ENCODE measurements at regions not wholly inside any gene's neighbourhood (a gene's known extent, or its start where the extent isn't known, plus 50 kb on each side); places are given as distances from the start of the nearest gene placed in this dataset.

- H3K4me3 ChIP-seq (ENCODE audit: low read depth, low read length): no peak overlapping the region
- DNase-seq (ENCODE audit: low read depth): no peak
- TF ChIP-seq CTCF (conservative IDR thresholded peaks at IDR 0.05; ENCODE audit: low read depth, low read length): no peak
These were observed 1127.8 kb upstream of the PRKX start for GRCh38 chrX:4841216-4841745.

- H3K4me3 ChIP-seq (ENCODE audit: low read depth, low read length): no peak overlapping the region
- no peak for TF ChIP-seq CTCF (conservative IDR thresholded peaks at IDR 0.05; ENCODE audit: low read depth, low read length)
- no peak for DNase-seq (ENCODE audit: low read depth)
These were observed 1118.1 kb upstream of the PRKX start for GRCh38 chrX:4831574-4831973.

DNA sequence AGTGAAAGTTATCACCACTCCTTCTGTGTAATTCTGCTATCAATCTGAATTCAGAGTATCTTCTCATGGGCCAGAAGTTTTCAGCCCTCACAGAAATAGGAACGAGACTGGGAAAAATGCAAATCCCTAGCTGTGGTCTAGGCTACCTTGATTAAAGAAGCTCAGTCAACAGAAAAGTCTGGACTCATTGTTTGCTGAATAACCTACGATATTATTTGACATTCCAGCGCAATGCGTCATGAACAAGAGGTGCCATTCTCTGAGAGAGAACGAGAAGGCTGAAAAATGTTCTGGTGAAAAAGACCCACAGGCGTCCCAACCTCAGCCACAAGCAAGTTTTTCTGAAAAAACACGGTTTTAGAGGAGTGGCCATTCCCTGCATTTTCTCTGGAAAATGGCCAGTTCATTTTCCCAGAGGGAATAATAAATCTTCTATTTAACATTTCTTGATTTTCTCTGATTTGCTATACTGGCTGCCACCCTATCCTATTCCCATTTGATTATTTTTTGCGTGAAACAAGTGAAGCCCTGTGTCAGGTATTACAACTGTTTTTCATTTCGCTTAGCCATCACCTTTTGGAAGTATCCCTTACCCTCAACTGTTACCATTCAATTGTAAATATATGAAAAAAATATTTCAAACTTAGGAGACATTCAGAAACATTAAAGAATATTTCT is 1117.6 kb upstream of the PRKX start:
- no peak for TF ChIP-seq CTCF (conservative IDR thresholded peaks at IDR 0.05; ENCODE audit: low read depth, low read length)
- H3K4me3 ChIP-seq (ENCODE audit: low read depth, low read length): no peak overlapping the region
- no peak for DNase-seq (ENCODE audit: low read depth)

DNA sequence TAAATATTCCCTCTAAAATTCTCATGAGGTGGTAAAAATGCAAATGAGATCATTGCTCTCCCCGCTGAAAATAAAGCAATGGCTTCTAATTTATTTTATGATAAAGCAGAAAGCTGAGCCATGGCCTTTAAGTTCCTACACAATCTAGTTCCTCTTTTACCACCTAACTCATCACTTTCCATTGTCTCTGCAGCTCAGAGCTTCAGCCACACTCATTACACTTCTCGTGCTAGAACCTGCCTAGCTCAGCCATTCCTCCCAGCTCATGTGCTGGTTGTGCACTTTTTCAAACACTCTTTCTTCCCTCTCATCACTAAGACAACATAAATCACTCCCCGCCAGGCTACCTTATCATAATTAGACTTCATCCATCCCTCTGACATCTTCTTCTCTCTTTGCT is 1112.1 kb upstream of the PRKX start:
- no peak for DNase-seq (ENCODE audit: low read depth)
- no peak overlapping the region for H3K4me3 ChIP-seq (ENCODE audit: low read depth, low read length)
- TF ChIP-seq CTCF (conservative IDR thresholded peaks at IDR 0.05; ENCODE audit: low read depth, low read length): no peak

GRCh38 chrX:4809571-4809970 is 1096.1 kb upstream of the PRKX start:
- TF ChIP-seq CTCF (conservative IDR thresholded peaks at IDR 0.05; ENCODE audit: low read depth, low read length): no peak
- no peak for DNase-seq (ENCODE audit: low read depth)
- H3K4me3 ChIP-seq (ENCODE audit: low read depth, low read length): no peak overlapping the region

- H3K4me3 ChIP-seq (ENCODE audit: low read depth, low read length): no peak overlapping the region
- DNase-seq (ENCODE audit: low read depth): no peak
- no peak for TF ChIP-seq CTCF (conservative IDR thresholded peaks at IDR 0.05; ENCODE audit: low read depth, low read length)
These were observed 1092.1 kb upstream of the PRKX start for GRCh38 chrX:4805502-4805901.

DNA sequence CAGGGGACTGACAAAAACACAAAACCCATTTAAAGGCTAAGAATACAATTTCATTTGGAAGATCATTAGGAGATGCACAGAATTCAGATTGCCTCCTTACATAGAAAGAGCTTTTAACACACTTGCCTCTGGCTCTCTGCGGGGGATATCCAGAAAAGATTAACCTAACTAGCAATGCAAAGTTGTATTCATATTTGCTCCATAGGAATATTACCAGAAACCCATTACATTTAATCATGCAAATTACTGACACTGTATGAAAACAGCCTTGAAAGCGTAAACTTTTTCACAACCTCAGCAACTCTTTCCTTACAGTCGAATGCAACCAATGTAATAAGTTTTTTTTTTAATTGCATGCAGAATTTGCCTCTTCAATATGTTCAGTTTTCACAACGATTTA is 1087.3 kb upstream of the PRKX start:
- H3K4me3 ChIP-seq (ENCODE audit: low read depth, low read length): no peak overlapping the region
- no peak for TF ChIP-seq CTCF (conservative IDR thresholded peaks at IDR 0.05; ENCODE audit: low read depth, low read length)
- no peak for DNase-seq (ENCODE audit: low read depth)
